ENCODE measurements at regions not wholly inside any gene's neighbourhood (a gene's known extent, or its start where the extent isn't known, plus 50 kb on each side); places are given as distances from the start of the nearest gene placed in this dataset.
"Not testable (repeated sequence)": the region's sequence is repeated elsewhere in the genome, so short reads cannot be mapped to it uniquely, and the experiment has no call there.

DNA sequence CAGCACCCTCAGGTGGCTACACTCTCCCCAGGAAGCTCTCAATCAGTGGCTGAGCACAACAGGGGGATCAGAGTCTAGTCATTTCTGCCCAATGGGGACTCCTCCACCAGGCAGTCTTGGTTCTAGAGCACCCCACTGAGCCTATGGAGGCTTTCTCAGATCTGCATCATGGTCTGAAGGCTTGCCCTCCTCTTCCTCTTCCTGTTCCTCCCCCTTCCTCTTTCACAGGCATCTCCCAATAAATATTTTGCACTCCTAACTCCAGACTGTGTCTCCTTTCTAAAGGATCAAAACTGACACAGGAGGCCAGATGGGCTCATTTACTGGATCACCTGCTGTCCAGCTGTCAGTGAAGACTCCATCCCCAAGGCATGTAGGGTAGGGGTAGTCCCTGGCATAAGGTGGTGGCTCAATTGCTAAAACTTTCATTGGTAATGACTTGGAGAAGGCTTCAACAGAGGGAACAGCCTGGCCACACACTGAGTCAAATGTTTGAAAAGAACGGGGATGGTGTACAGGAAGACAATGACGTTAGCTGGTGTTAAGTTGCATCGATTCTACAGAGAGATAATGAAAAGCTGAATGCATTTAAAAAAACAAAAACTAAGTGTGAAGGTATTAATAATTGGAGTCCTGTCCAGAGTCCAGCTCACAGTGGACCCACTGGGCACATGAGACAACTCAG lies 84.2 kb upstream of the SLC2A1 start:
- no peak for DNase-seq (ENCODE audit: low read depth in 1 of 2, low spot score in 1 of 2)

DNA sequence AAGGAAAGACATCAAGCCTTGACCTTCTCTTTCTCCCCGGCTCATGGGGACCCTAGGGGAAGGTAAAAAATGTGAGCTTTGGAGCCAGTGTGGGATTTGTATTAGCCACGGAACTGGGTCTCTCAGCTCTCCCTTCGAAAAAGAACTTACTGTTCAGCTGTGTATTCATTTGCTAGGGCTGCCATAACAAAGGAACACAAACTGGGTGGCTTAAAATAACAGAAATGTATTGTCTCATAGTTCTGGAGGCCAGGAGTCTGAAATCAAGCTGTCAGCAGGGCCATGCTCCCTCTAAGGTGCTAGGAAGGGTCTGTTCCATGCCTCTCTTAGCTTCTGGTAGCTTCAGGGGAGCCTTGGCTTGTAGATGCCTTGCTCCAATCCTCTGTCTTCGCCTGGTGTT lies 83.5 kb upstream of the SLC2A1 start:
- DNase-seq (ENCODE audit: low read depth in 1 of 2, low spot score in 1 of 2) = no peak

DNA sequence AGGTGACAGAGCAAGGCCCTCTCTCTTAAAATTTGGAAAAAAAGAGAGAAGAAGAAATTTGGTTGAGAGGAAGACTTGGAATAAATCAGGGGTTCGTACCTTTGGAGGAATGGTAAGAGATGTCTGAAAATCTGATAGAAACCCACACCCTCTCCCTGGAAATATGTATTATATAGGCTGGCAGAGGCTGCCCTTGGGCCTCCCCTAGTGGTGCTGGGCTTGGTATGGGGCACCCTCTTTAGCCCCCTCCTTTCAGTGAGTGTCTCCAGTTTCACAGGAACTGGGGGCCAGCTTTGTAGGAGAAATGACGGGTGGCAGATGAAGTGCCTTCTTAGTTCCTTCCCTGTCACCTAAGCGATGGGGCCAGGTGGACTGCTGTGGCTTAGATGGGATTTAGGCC lies 82.9 kb upstream of the SLC2A1 start:
- DNase-seq (ENCODE audit: low read depth in 1 of 2, low spot score in 1 of 2) = no peak

DNA sequence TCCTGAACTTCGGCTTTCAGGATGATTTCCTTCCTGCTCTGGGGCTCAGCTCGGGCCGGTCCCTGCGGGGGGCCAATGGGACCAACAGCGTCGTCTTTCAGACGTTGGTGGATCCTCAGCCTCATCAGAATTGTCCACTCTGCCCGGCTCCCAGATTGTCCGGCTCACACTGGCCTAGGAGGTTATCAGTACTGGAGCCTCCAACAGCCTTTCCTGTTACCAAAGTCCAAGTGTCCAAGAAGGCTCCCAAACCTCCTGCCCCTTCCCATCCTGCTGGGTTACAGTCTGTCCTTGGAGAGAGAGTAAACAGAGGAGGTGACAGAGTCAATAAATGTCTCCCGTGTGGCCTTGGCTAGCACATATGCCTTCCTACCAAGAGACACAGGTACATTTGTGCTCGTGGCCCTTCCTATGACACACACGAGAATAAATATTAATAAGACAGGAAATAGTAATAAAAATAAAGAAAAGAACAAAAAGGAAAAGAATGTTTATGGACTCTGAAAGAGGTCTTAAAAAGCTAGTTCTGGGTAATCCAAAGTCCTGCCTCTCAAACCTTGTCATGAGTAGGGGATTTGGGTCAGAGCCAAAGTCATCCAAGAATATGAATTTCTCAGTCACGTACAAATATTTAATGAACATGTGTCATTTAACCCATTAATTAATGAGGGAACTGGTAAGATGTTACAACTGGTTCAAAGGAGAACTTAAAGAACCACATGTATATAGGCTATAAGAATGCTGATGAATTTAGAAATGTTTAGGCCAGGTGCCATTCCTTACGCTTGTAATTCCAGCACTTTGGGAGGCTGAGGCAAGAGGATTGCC lies 80.8 kb upstream of the SLC2A1 start:
- DNase-seq (ENCODE audit: low read depth in 1 of 2, low spot score in 1 of 2) = no peak

DNA sequence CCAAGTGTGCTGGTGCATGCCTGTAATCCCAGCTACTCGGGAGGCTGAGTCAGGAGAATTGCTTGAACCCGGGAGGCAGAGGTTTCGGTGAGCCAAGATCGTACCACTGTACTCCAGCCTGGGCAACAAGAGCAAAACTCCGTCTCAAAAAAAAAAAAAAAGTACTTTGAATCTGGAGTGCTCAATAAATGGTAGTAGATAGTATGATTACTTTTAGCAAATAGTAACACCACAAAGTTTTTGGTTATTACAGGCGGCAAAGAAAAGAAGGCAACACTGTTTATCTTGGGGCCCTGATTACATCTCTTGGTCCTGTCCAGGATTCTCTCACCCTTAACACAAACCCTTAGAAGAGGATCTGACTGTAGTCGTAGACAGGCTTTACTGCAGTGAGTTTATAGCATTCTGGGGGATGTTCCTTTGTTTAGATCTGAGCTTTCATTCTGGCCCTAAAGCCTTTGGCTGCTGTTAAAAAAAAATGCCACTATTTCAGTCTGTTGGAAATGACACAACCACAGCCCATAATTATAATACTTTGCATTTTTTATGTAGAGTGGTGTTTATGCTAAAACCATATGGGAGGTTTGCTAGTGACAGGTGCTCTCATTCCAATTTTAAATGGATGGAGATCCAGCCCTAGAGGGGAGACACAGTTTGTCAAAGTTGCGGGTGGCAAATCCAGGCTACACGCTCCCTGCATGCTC lies 79.7 kb upstream of the SLC2A1 start:
- no peak for DNase-seq (ENCODE audit: low read depth in 1 of 2, low spot score in 1 of 2)

DNA sequence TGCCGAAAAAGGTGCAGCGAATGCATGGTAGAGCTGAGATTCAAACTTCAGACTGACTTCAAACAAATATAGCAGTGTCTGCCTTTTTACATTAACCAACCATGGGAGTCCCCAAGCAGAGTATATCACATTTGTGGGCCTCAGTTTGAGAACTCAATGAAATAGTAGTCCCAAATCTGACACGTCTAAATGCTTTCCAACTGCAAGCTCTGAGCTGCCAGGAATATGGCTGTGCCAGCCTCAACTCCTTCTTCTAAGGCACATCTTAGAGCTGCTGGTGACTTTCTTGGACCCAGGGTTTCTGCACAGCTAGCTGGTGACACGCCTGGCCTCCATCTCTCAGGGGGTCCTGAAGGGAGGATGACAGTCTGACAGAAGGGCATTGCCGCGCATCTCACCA lies 78.8 kb upstream of the SLC2A1 start:
- no peak for DNase-seq (ENCODE audit: low read depth in 1 of 2, low spot score in 1 of 2)

DNA sequence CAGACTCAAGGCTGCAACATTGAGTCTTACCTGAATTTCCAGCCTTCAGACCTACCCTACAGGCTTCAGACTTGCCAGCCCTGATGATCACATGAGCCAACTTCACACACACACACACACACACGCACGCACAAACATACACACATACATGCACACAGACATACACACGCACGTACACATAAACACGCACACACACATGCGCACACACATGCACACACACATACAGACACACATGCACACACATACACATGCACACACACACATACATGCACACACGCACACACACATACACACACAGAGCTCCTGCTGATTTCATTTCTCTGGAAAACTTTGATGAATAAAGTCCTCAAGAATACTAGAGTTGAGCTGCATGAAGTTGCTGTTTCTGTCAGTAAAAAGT lies 78.3 kb upstream of the SLC2A1 start:
- DNase-seq (ENCODE audit: low read depth in 1 of 2, low spot score in 1 of 2) = no peak

DNA sequence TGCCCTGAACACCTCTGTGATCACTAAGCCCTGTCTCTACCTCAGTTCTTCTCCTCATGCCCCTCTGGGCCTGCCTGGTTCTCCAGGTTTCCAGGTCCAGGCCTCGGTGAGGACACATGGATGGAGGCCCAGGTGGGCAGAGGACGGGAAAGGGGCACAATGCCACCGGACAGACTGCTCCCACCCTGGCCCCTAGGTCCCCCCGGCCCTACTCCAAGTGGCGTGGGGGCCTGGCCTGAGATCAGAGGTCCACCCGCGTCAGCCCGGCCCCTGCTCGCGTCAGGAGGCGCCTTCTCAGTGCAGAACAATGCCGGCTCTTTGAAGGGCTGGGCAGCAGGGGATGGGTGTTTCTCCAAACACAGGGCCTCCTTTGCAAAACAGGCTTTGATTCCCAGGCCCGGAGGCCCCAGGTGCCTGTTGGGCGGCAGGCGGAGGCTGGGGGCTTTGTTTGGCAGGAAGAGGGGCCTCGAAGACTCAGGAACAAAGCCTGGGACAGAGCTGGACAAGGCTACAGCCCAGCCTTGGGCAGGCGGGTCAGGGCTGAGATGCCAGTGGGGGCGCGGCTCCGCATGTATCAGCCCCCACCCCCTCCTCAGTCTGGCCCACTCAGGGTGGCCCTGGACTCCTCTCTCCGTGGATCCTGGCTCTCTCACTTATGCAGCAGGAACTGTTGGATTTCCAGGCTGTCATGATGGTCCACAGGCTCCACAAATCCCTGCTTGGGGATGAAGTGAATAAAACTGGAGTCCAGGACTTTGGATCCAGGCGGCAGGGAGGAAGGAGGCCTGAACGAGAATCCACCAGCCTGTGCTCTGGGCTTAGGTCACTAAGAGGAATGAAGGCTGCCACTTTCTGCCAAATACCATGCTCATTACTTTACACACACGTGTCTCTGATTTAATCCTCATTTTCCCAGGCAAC lies 77.4 kb upstream of the SLC2A1 start:
- no peak for DNase-seq (ENCODE audit: low read depth in 1 of 2, low spot score in 1 of 2)

DNA sequence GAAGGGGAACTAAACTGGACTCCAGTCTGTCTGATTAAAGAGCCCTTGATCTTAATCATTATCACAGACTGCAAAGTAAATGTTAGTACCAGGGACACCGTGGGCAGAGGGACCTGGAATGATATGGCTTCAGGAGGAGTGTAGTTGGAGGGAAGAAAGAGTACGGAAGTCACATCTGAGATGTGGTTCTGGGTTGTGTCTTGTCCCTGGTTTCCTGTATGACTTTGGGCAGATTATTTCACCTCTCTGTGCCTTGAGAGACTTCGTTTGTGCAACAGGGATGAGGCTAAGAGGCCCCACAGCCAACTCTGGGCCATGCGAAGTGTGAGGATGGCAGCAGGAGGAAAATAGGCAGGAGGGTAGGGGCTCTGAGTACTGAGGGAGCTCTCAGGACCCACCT lies 76.1 kb upstream of the SLC2A1 start:
- DNase-seq (ENCODE audit: low read depth in 1 of 2, low spot score in 1 of 2) = no peak

DNA sequence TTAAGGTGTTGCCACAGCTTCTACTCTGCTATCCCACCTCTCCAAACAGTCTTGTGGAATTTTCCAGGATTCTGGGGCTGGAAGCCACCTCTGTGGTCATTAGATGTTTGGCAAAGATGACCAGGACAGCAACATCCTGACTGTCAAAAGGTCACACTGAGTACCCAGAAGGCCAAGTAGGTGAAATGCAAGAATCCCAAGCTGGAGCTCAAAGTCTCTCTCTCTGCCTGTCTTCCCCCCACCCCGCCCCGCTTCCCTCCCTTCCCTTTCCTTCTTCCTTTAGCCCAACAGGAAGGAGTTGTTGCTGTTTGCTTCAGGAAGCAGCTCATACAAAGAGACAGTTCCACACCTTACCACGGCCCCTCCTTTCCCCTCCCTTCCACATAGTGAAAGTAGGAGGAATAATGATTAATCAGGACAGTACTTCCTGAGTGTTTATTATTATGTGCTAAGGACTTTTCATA lies 75.6 kb upstream of the SLC2A1 start:
- DNase-seq (ENCODE audit: low read depth in 1 of 2, low spot score in 1 of 2) = no peak

DNA sequence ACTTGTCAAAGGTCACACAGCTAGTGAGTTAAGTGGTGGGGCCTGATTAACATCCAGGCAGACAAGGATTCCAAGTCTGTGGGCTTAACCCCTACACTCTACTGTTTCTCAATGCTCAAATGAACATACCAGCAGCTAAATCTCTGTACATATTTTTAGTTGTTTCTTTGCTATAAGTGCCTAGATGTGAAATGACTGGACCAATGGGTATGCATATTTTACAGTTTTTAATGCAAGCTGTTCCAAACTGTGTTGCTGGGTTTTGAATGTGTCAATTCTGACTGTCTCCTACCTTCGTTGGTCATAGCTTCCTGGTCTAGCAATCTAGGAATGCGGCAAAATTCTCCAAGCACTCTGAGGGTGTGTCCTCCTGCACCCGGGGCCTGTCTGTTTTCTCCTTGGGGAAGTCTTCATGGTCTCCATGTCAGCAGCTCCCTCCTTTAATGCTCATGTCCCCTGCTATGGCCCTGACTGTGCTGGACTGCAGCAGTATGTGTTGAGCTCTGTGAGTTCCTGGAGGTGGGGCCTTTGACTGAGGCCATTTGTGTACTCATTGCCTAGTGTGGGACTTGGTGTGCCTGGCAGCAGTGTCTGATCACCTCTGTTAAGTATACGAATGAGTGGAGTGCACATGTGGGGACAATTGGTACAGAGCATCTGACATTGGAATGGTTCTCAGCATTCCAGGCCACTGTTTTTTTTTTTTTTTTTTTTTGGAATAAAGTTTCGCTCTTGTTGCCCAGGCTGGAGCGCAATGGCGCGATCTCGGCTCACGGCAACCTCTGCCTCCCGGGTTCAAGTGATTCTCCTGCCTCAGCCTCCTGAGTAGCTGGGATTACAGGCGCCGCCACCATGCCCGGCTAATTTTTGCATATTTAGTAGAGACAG lies 72.9 kb upstream of the SLC2A1 start:
- DNase-seq (ENCODE audit: low read depth in 1 of 2, low spot score in 1 of 2) = no peak

DNA sequence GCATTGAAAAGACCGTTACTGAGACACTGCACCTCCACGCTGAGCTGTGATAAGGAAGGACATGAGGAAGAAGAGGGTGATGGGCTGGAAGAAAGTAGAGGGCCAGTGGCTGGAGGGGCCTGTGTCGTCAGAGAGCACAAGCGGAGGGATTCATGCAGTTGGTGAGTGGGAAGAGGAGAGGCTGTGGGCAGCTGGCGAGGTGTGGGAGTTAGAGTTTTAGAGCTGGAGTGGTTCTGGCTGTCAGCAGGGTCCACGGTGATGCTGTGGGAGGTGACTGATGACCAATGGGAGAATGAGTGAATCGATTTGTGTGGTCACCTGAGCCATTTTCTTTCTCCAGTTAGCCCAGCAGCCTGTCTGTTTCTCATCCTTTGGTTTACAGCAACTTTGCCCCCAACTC lies 66.2 kb upstream of the SLC2A1 start:
- no peak for DNase-seq (ENCODE audit: low read depth in 1 of 2, low spot score in 1 of 2)

DNA sequence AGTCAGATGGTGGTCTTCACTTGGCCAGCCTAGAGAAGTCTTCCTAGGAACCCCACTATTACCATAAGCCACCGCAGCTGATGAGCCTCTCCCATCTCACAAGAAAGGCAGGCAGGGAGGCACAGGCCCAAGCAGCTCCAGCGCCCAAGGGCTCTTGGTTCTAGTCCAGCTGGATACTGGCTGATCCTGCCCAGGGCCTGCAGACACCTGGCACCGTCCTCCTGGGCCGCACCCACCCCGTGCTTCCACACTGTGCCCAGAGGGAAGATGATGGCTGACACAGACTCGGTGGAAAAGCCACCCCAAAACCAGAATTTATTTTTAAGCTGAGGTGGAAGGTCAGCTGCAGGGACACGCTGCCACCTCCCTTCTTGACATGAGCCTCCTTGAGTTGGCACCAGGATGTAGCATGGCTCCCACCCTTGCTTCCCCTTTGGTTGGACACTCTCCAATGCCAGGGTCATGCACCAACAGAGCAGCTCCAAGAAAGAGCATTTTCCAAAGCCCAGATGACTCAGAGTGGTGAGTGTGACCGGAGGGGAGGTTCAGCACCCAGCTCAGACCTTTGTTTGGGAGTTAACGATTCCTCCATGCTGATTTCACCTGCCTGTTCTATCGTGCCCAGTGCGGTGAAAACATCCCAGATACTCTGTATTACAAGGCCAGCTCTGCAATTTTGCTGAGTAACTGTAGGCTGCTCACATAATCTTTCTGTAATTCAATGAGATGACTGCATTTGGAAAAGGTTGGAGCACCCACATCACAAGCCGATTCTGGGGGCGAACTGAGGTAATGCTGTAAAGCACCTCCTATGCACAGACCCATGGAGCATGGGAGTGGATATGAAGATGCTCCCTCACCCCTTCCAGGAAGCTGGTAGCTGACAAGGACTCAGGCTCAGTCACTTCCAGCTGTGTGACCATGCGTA lies 63.1 kb upstream of the SLC2A1 start:
- DNase-seq (ENCODE audit: low read depth in 1 of 2, low spot score in 1 of 2) = no peak

DNA sequence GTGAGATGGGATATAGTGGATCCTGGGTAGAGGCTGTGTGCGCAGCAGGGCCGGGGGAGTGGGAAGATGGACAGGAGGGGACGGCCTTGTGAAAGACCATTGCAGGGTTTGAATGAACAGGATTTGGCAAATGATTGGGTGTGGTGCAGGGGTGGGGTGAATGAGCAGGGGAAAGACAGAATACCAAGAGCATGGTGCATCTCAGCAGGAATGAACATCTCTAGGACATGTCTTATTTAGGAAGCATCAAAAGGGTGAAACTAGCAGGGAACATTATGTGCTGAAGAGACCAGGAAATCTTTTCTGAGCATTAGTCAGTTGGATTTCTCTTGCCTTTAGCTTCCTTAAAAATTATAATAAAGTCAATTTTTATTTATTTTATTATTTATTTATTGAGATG lies 60.6 kb upstream of the SLC2A1 start:
- DNase-seq (ENCODE audit: low read depth in 1 of 2, low spot score in 1 of 2) = no peak

DNA sequence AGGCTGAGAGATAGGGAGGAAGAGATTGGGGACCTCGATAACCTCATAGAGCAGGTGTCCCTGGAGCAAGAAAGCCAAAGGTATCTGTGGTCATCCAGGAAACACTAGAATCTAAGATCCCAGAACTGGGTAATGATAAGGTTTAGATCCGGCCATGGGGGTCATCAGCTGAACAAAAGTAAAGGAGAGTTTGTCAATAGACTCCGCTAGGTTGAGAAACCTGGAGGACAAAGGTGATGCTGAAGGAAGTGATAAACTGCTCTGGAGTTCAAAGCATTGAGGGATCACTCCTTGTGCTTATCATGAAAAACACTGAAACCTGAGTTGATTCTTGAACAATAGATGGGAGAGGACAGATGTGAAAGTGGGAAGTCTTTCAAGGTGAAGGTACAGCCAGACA lies 59.5 kb upstream of the SLC2A1 start:
- no peak for DNase-seq (ENCODE audit: low read depth in 1 of 2, low spot score in 1 of 2)

DNA sequence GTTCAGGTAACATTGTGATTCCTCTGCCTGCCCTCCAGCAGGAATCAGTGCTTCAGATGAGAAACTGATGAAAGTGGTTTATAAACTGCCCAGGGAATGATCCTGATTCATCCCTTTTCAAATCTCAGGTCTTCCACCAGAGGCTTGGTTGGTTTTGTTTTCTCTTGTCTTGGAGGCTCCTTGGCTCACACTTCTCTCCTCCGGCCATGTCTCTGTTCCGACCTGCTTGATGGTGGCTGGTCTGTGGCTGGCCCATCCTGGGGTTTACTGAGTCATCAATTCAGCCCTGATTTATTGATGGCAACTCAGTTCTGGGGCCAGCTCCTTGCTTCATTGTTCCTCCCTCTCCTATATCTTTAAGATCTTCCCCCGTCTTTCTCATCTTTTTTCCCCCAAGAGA lies 56.6 kb upstream of the SLC2A1 start:
- no peak for DNase-seq (ENCODE audit: low read depth in 1 of 2, low spot score in 1 of 2)

DNA sequence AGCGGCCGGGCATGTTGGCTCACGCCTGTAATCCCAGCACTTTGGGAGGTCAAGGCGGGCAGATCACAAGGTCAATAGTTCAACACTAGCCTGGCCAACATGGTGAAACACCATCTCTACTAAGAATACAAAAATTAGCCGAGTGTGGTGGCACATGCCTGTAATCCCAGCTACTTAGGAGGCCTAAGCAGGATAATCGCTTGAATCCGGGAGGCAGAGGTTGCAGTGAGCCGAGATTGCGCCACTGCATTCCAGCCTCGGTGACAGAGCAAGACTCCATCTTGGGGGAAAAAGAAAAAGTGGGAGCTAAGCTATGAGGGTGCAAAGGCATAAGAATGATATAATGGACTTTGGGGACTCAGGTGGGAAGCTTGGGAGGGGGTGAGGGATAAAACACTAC lies 55.9 kb upstream of the SLC2A1 start:
- not testable (repeated sequence) for DNase-seq (ENCODE audit: low read depth in 1 of 2, low spot score in 1 of 2)

DNA sequence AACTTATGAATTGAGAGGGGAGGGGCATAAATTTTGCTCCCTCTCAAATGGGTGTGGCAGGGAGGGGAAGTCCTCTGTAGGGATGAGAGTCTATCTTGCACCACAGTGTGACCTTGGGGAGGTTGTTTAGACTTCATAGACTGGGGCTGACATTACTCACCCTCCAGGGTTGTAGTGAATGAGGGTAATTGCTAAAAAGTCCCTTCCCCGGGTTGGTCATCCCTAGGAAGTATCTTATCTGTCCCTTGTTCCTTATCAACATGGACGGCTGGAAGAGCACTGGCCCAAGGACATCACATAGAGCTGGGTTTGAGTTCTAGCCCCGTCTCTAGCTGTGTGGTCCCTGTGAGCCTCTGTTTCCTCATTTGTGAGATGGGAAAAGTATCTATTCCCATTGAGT lies 52.4 kb upstream of the SLC2A1 start:
- DNase-seq (ENCODE audit: low read depth in 1 of 2, low spot score in 1 of 2) = no peak

DNA sequence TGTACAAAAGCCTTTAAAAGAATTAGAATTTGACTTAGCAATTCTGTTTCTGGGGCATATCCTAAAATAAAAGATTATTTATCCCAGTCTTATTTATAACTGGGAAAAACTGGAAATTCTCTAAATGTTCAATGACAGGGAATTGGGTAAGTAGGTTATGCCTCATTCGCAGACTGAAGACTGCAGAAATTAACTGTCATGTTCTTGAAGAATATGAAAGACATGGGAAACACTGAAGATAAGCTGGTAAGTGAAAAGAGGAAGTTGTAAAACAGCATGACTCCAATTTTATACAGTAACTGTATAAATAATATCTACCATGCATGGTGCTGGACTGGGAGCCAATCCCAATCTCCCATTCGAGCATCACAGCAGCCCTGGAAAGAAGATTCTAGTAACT lies 50.6 kb upstream of the SLC2A1 start:
- DNase-seq (ENCODE audit: low read depth in 1 of 2, low spot score in 1 of 2) = no peak
